ENCODE measurements at regions not wholly inside any gene's neighbourhood (a gene's known extent, or its start where the extent isn't known, plus 50 kb on each side); places are given as distances from the start of the nearest gene placed in this dataset.

- no peak for ATAC-seq
- 58 to 63% methylated on average over 2 of the region's 2 CpGs for WGBS, 2 donors (ENCODE audit: low coverage in 1 of 2)
- no peak for TF ChIP-seq POLR2AphosphoS5 (IDR thresholded peaks at IDR 0.05)
- TF ChIP-seq, protein P1, sequence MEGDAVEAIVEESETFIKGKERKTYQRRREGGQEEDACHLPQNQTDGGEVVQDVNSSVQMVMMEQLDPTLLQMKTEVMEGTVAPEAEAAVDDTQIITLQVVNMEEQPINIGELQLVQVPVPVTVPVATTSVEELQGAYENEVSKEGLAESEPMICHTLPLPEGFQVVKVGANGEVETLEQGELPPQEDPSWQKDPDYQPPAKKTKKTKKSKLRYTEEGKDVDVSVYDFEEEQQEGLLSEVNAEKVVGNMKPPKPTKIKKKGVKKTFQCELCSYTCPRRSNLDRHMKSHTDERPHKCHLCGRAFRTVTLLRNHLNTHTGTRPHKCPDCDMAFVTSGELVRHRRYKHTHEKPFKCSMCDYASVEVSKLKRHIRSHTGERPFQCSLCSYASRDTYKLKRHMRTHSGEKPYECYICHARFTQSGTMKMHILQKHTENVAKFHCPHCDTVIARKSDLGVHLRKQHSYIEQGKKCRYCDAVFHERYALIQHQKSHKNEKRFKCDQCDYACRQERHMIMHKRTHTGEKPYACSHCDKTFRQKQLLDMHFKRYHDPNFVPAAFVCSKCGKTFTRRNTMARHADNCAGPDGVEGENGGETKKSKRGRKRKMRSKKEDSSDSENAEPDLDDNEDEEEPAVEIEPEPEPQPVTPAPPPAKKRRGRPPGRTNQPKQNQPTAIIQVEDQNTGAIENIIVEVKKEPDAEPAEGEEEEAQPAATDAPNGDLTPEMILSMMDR (IDR thresholded peaks at IDR 0.05), result no peak
- Histone ChIP-seq H3K9me3 (no peaks in the 10 kb centered on the region), H3K4me1 (no peaks in the 10 kb centered on the region), H3K4me3 (no peak overlapping the region), H3K27me3 (no peaks in the 10 kb centered on the region), H3K27ac (no peak overlapping the region), H3K36me3 (no peaks in the 10 kb centered on the region)
Measured at GRCh38 chr5:117183326-117183725, 608.7 kb upstream of the SEMA6A start.

DNA sequence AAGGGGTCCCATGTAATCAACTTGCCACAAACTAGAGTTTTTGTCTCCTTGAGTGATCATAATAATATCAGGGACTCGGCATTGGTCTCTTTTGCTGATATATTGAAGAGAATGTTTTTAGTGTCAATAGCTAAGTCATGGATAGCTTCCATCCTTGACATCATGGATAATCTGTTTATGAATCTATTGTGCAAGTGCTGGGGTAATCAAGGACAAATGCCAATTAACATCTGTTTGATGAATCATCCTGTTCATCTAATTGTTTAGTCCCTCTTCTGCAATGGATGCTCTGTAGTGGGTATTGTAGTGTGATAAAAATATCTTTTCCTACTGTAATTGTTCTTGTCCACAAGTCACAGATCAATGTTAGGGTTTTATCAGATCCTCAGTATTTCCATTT, 607.5 kb upstream of the SEMA6A start:
- H3K27me3 ChIP-seq, result no peaks in the 10 kb centered on the region
- H3K4me1 ChIP-seq, result no peaks in the 10 kb centered on the region
- ATAC-seq, result no peak
- H3K27ac ChIP-seq, result no peak overlapping the region
- TF ChIP-seq POLR2AphosphoS5 (IDR thresholded peaks at IDR 0.05) (no peak), POLR2A (IDR thresholded peaks at IDR 0.05) (no peak), EP300 (IDR thresholded peaks at IDR 0.05) (no peak)
- TF ChIP-seq, protein P1 (IDR thresholded peaks at IDR 0.05), result no peak
- H3K4me3 ChIP-seq, result no peak overlapping the region
- no peaks in the 10 kb centered on the region for H3K36me3 ChIP-seq
- H3K9me3 ChIP-seq, result no peaks in the 10 kb centered on the region
- WGBS, 2 donors (ENCODE audit: low coverage in 1 of 2), result 50 to 70% methylated on average over 1 of the region's 1 CpG

DNA sequence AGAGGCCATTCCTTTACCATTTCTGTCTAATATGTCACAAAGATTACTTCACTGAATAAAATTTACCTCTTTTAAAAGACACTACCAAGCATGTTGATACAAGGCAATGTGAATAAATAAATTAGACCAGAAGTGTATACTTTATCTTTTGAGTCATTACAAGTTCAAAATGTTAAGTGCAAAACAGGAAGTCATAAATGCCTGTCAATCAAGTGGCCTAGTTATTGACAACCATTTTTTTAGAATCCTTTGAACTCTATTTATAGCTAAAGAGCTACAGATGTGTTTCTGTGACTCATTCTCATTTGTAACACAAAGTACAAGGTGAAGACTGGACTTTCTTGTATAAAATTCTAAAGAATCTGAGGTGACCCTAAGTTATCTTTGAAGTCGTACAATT, 602.7 kb upstream of the SEMA6A start:
- no peak overlapping the region for H3K4me3 ChIP-seq
- H3K27ac ChIP-seq, result no peak overlapping the region
- no peaks in the 10 kb centered on the region for H3K36me3 ChIP-seq
- 95 to 100% methylated on average over 1 of the region's 1 CpG for WGBS, 2 donors (ENCODE audit: low coverage in 1 of 2)
- no peak for TF ChIP-seq POLR2AphosphoS5 (IDR thresholded peaks at IDR 0.05)
- TF ChIP-seq EP300 (IDR thresholded peaks at IDR 0.05), result no peak
- TF ChIP-seq, protein P1 (IDR thresholded peaks at IDR 0.05), result no peak
- TF ChIP-seq POLR2A (IDR thresholded peaks at IDR 0.05), result no peak
- H3K9me3 ChIP-seq, result no peaks in the 10 kb centered on the region
- H3K27me3 ChIP-seq, result no peaks in the 10 kb centered on the region
- no peaks in the 10 kb centered on the region for H3K4me1 ChIP-seq
- no peak for ATAC-seq

- Histone ChIP-seq H3K4me3 (no peak overlapping the region), H3K36me3 (no peaks in the 10 kb centered on the region), H3K27me3 (no peaks in the 10 kb centered on the region), H3K9me3 (no peaks in the 10 kb centered on the region), H3K4me1 (no peaks in the 10 kb centered on the region), H3K27ac (no peak overlapping the region)
- no peak for ATAC-seq
- 90% methylated on average over 2 of the region's 4 CpGs; no CpG with 5 or more reads in 1 of the 2 donors for WGBS, 2 donors (ENCODE audit: low coverage in 1 of 2)
- TF ChIP-seq POLR2A (IDR thresholded peaks at IDR 0.05) (no peak), EP300 (IDR thresholded peaks at IDR 0.05) (no peak), POLR2AphosphoS5 (IDR thresholded peaks at IDR 0.05) (no peak)
- TF ChIP-seq, protein P1 (IDR thresholded peaks at IDR 0.05), result no peak
Measured at GRCh38 chr5:117165068-117165467, 590.4 kb upstream of the SEMA6A start.

DNA sequence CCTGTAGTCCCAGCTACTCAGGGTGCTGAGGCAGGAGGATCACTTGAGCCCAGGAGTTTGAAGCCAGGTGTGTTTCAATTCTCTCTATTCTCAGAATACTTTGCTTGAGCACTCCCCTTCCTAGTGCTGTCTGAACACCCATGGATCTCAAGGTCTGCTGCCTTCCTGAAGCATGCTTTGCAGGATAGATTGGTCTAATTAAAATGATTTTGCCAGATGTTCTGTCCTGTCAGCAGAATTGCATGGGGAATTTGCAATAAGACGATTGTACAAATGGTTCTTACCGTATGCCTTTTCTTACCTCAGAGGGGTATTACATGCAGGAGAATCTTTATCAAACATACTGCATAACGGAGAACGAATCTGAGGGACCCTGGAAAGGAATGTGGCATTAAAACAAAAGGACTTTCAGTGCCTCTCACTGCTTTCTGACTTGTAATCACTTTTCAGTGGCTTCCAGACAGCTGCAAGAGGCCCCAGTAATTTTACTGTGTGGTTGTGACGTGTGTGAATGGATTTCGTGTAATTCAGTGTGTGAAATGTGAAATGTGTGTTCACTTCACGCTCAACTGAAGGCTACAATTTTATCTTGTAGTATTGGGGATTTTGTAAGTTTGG, 587.2 kb upstream of the SEMA6A start:
- no peak overlapping the region for H3K4me3 ChIP-seq
- H3K27ac ChIP-seq, result no peak overlapping the region
- TF ChIP-seq, protein P1 (IDR thresholded peaks at IDR 0.05), result no peak
- TF ChIP-seq POLR2AphosphoS5 (IDR thresholded peaks at IDR 0.05) (no peak), EP300 (IDR thresholded peaks at IDR 0.05) (no peak), POLR2A (IDR thresholded peaks at IDR 0.05) (no peak)
- no peaks in the 10 kb centered on the region for H3K9me3 ChIP-seq
- 76% methylated on average over 6 to 7 of the region's 7 CpGs for WGBS, 2 donors (ENCODE audit: low coverage in 1 of 2)
- no peaks in the 10 kb centered on the region for H3K4me1 ChIP-seq
- H3K27me3 ChIP-seq, result no peaks in the 10 kb centered on the region
- no peak for ATAC-seq
- H3K36me3 ChIP-seq, result no peaks in the 10 kb centered on the region
